ENCODE measurements at regions not wholly inside any gene's neighbourhood (a gene's known extent, or its start where the extent isn't known, plus 50 kb on each side); places are given as distances from the start of the nearest gene placed in this dataset.
A peak's percentile ranks its signal among the peaks of the same experiment; 100 is the strongest.

GRCh38 chr12:111174251-111174960, 194.5 kb downstream of the PHETA1 start:
- peak; percentile 8 to 31 for DNase-seq

- DNase-seq = peak in 1 of 2 donors; percentile 40
These were observed 195.1 kb downstream of the PHETA1 start for GRCh38 chr12:111173836-111174235.

GRCh38 chr12:111173391-111173790, 195.5 kb downstream of the PHETA1 start:
- no peak for DNase-seq

- DNase-seq = no peak
These were observed 196.1 kb downstream of the PHETA1 start for GRCh38 chr12:111172786-111173185.

GRCh38 chr12:111171832-111172231, 197.1 kb downstream of the PHETA1 start:
- DNase-seq = no peak

GRCh38 chr12:111171345-111171744, 197.6 kb downstream of the PHETA1 start:
- DNase-seq = peak; percentile 32 to 54

- DNase-seq = peak; percentile 87 to 91
These were observed 198.4 kb downstream of the PHETA1 start for GRCh38 chr12:111170543-111170942.

- no peak for DNase-seq
These were observed 199.4 kb downstream of the PHETA1 start for GRCh38 chr12:111169456-111169855.

- DNase-seq = no peak
These were observed 199.9 kb downstream of the PHETA1 start for GRCh38 chr12:111169032-111169431.

- no peak for DNase-seq
These were observed 200.6 kb downstream of the PHETA1 start for GRCh38 chr12:111168009-111168900.

GRCh38 chr12:111166779-111167540, 201.9 kb downstream of the PHETA1 start:
- no peak for DNase-seq

GRCh38 chr12:111164833-111165525, 203.9 kb downstream of the PHETA1 start:
- no peak for DNase-seq

- DNase-seq = no peak
These were observed 205.5 kb downstream of the PHETA1 start for GRCh38 chr12:111163422-111163821.

GRCh38 chr12:111161898-111162297, 207.0 kb downstream of the PHETA1 start:
- no peak for DNase-seq

GRCh38 chr12:111160350-111161241, 208.3 kb downstream of the PHETA1 start:
- no peak for DNase-seq

GRCh38 chr12:111158992-111159391, 209.9 kb downstream of the PHETA1 start:
- no peak for DNase-seq

- no peak for DNase-seq
These were observed 211.4 kb downstream of the PHETA1 start for GRCh38 chr12:111157486-111157885.

GRCh38 chr12:111156304-111156703, 212.6 kb downstream of the PHETA1 start:
- no peak for DNase-seq

- no peak for DNase-seq
These were observed 213.4 kb downstream of the PHETA1 start for GRCh38 chr12:111155521-111155920.

GRCh38 chr12:111155020-111155419, 213.9 kb downstream of the PHETA1 start:
- no peak for DNase-seq

- DNase-seq = no peak
These were observed 214.6 kb downstream of the PHETA1 start for GRCh38 chr12:111154147-111154834.
